HepG2 (cell line): ENCODE measurements at regions not wholly inside any gene's neighbourhood (a gene's known extent, or its start where the extent isn't known, plus 50 kb on each side); places are given as distances from the start of the nearest gene placed in this dataset.
"Not testable (repeated sequence)": the region's sequence is repeated elsewhere in the genome, so short reads cannot be mapped to it uniquely, and the experiment has no call there.

ENCODE experiments used
- ATAC-seq: fragments of 200-7000 bp; cut with Tn5 transposase; 3 replicates; pipeline ENCODE4 v1.9.1; 2020; ENCODE audit warnings: mild to moderate bottlenecking, moderate library complexity
- BruUV-seq: library from RNA; stranded (reverse); fragments of 400-500 nt; replicated peaks from 2 replicates; lab custom pipeline; 2021; lab: Mats Ljungman, UMichigan
- CTCF ChIA-PET: fragments of 300-600 bp; formaldehyde crosslinking; extraction: SDS; loops from one replicate; lab custom pipeline; 2021; ENCODE audit warnings: low total read pairs, inconsistent platforms, low intra/inter-chr PET ratio; lab: Yijun Ruan, JAX
- POLR2A ChIA-PET: fragments of 350-600 bp; sonication (Branson Sonifier 250); formaldehyde crosslinking; loops from one replicate; lab custom pipeline; 2020; ENCODE audit warnings: antibody characterized with exemption, inconsistent platforms; lab: Yijun Ruan, JAX
- DNase-seq: peaks from one replicate; pipeline ENCODE4 v3.0.0-alpha.2; 2015; ENCODE audit warnings: low spot score
- FAIRE-seq: peaks from 3 replicates; lab custom pipeline; 2011; peaks lifted over from hg19 to GRCh38; lab: Jason Lieb, UNC
- H2AFZ ChIP-seq: one replicate; pipeline ENCODE4 v1.6.1; 2011; ENCODE audit warnings: low read length, inconsistent platforms
- H3K27ac ChIP-seq: fragments of 300-600 bp; 3 replicates; pipeline ENCODE4 v1.8.0; 2011; ENCODE audit warnings: mixed run types, mild to moderate bottlenecking, mixed read lengths, low read length, inconsistent platforms; ENCODE audit not compliant: insufficient read depth; ENCODE audit errors: extremely low read length
- H3K27me3 ChIP-seq, 2 experiments: fragments of 200-600 bp in 1 of 2; 2 replicates in 1 of 2; 3 replicates in 1 of 2; pipeline versions ENCODE4 v1.6.0 to v1.8.0; 2011; ENCODE audit warnings: low read length in 2 of 2, mild to moderate bottlenecking in 2 of 2, moderate library complexity in 2 of 2, inconsistent platforms in 1 of 2; ENCODE audit not compliant: insufficient read depth in 2 of 2, control insufficient read depth in 1 of 2
- H3K36me3 ChIP-seq, 2 experiments: fragments of 200-600 bp in 1 of 2; replicated peaks in 1 of 2; 2 replicates in 1 of 2; 3 replicates in 1 of 2; pipeline versions ENCODE4 v1.5.1 to v1.8.0; 2011; ENCODE audit warnings: low read length in 2 of 2, inconsistent platforms in 1 of 2; ENCODE audit not compliant: insufficient read depth in 2 of 2, control insufficient read depth in 1 of 2
- H3K4me1 ChIP-seq: 2 replicates; pipeline ENCODE4 v1.5.1; 2012; ENCODE audit warnings: low read length, inconsistent platforms; ENCODE audit not compliant: insufficient read depth
- H3K4me2 ChIP-seq: 2 replicates; pipeline ENCODE4 v1.6.0; 2011; ENCODE audit warnings: low read depth, low read length, inconsistent platforms
- H3K4me3 ChIP-seq, 3 experiments: fragments of 200-600 bp in 1 of 3; sonication (generic), shearing (Covaris generic) in 1 of 3; replicated peaks in 1 of 3; 2 replicates each; pipeline ENCODE4 v1.5.1; 2011 to 2016; ENCODE audit warnings: low read length in 3 of 3, inconsistent platforms in 2 of 3, low read depth in 2 of 3, mild to moderate bottlenecking in 2 of 3, control low read depth in 1 of 3, mixed read lengths in 1 of 3; ENCODE audit not compliant: insufficient read depth in 1 of 3
- H3K79me2 ChIP-seq: one replicate; pipeline ENCODE4 v1.6.1; 2011; ENCODE audit warnings: low read length, inconsistent platforms; ENCODE audit not compliant: insufficient read depth
- H3K9ac ChIP-seq: 2 replicates; pipeline ENCODE4 v1.6.0; 2011; ENCODE audit warnings: mild to moderate bottlenecking, low read depth, low read length, inconsistent platforms; ENCODE audit not compliant: insufficient read depth
- H3K9me3 ChIP-seq: 2 replicates; pipeline ENCODE4 v1.5.1; 2012; ENCODE audit warnings: mild to moderate bottlenecking, low read length
- H4K20me1 ChIP-seq: 2 replicates; pipeline ENCODE4 v1.6.0; 2011; ENCODE audit warnings: inconsistent platforms, mild to moderate bottlenecking, low read length, moderate library complexity; ENCODE audit not compliant: insufficient read depth
- ATF4 ChIP-seq, 2 experiments: fragments of 450-650 bp in 1 of 2; sonication (generic) in 1 of 2; formaldehyde crosslinking; IDR thresholded peaks; 2 replicates each; pipeline versions ENCODE4 v1.5.0 to v1.8.0; 2020 to 2022; ENCODE audit warnings: mild to moderate bottlenecking in 1 of 2, missing genetic modification reagents in 1 of 2
- BCL6 ChIP-seq: IDR thresholded peaks from 2 replicates; pipeline ENCODE4 v1.6.1; 2016; ENCODE audit warnings: missing genetic modification reagents, missing compliant biosample characterization
- DNMT3B ChIP-seq: conservative IDR thresholded peaks from 2 replicates; pipeline ENCODE4 v1.6.1; 2016; ENCODE audit warnings: missing biosample characterization, control low read depth
- DPF2 ChIP-seq: sonication (generic); formaldehyde crosslinking; IDR thresholded peaks from 2 replicates; pipeline ENCODE4 v1.4.0; 2020; ENCODE audit warnings: mild to moderate bottlenecking, low read depth, missing genetic modification reagents, borderline replicate concordance
- GFI1 ChIP-seq: sonication (generic); formaldehyde crosslinking; IDR thresholded peaks from 2 replicates; pipeline ENCODE4 v1.5.0; 2020; ENCODE audit warnings: missing genetic modification reagents, mild to moderate bottlenecking, borderline replicate concordance
- IKZF4 ChIP-seq: sonication (generic); formaldehyde crosslinking; IDR thresholded peaks from 2 replicates; pipeline ENCODE4 v1.5.1; 2020; ENCODE audit warnings: borderline replicate concordance, mild to moderate bottlenecking, low read depth, missing genetic modification reagents; ENCODE audit errors: not compliant biosample characterization
- KLF9 ChIP-seq: IDR thresholded peaks from 2 replicates; pipeline ENCODE4 v1.6.1; 2016; ENCODE audit warnings: low read depth
- MTF1 ChIP-seq: sonication (generic); formaldehyde crosslinking; IDR thresholded peaks from 2 replicates; pipeline ENCODE4 v1.5.0; 2020; ENCODE audit warnings: missing genetic modification reagents
- MXD3 ChIP-seq: IDR thresholded peaks from 2 replicates; pipeline ENCODE4 v1.6.1; 2016; ENCODE audit warnings: mild to moderate bottlenecking, missing biosample characterization, missing genetic modification reagents
- ZFX ChIP-seq: sonication (generic); formaldehyde crosslinking; IDR thresholded peaks from 2 replicates; pipeline ENCODE4 v1.4.0; 2020; ENCODE audit warnings: mild to moderate bottlenecking, low read depth, missing genetic modification reagents, moderate library complexity
- ZNF432 ChIP-seq: sonication (generic); formaldehyde crosslinking; IDR thresholded peaks from 2 replicates; pipeline ENCODE4 v1.5.0; 2020; ENCODE audit warnings: missing genetic modification reagents, mild to moderate bottlenecking, borderline replicate concordance
- ZNF569 ChIP-seq: sonication (generic); formaldehyde crosslinking; IDR thresholded peaks from 2 replicates; pipeline ENCODE4 v1.5.0; 2020; ENCODE audit warnings: mild to moderate bottlenecking, missing genetic modification reagents, moderate library complexity, borderline replicate concordance
- ZNF605 ChIP-seq: sonication (generic); formaldehyde crosslinking; IDR thresholded peaks from 2 replicates; pipeline ENCODE4 v1.8.0; 2022; ENCODE audit warnings: mild to moderate bottlenecking, missing genetic modification reagents
- ZNF777 ChIP-seq: sonication (generic); formaldehyde crosslinking; IDR thresholded peaks from 2 replicates; pipeline ENCODE4 v1.4.0; 2020; ENCODE audit warnings: missing genetic modification reagents
- ZNF780A ChIP-seq: sonication (generic); formaldehyde crosslinking; IDR thresholded peaks from 2 replicates; pipeline ENCODE4 v1.8.0; 2022; ENCODE audit warnings: mild to moderate bottlenecking, missing genetic modification reagents, moderate library complexity
- ZNF816 ChIP-seq: sonication (generic); formaldehyde crosslinking; IDR thresholded peaks from 2 replicates; pipeline ENCODE4 v1.8.0; 2022; ENCODE audit warnings: missing genetic modification reagents, mild to moderate bottlenecking, borderline replicate concordance
- WGBS: methylation state at CpG from one replicate; pipeline ENCODE4 v1.1.6; 2017; ENCODE audit warnings: low lambda C conversion rate; 5-methylcytosine and 5-hydroxymethylcytosine counted together
- in situ Hi-C: cut with HindIII; loops from 2 replicates; pipeline ENCODE4 v1.10.0; 2017; ENCODE audit warnings: low pct_unique_long_range_greater_than_20kb; ENCODE audit not compliant: extremely low pct_ligation_motif_present
- intact Hi-C: fragments of 100-400 bp; cut with micrococcal nuclease; formaldehyde crosslinking; loops from one replicate; pipeline ENCODE4 v1.10.0; 2022; ENCODE audit not compliant: unreplicated experiment

GRCh38 chr9:79433703-79434102 is 138.1 kb upstream of the TLE4 start:
- H3K27ac ChIP-seq, result no peak overlapping the region
- POLR2A ChIA-PET, result no interaction called here
- intact Hi-C loops, result no loop called here
- H3K27me3 ChIP-seq, result no peaks in the 10 kb centered on the region
- no TSS peak for BruUV-seq
- H2AFZ ChIP-seq, result no peak overlapping the region
- FAIRE-seq, result no peak
- H4K20me1 ChIP-seq, result no peaks in the 10 kb centered on the region
- no peaks in the 10 kb centered on the region for H3K4me1 ChIP-seq
- no peaks in the 10 kb centered on the region for H3K36me3 ChIP-seq
- no peak for DNase-seq
- no peaks in the 10 kb centered on the region for H3K79me2 ChIP-seq
- H3K4me2 ChIP-seq, result no peak overlapping the region
- no peak overlapping the region for H3K4me3 ChIP-seq
- H3K9ac ChIP-seq, result no peak overlapping the region
- no peaks in the 10 kb centered on the region for H3K9me3 ChIP-seq
- no peak for TF ChIP-seq ZNF777 (CRISPR knock-in tag)
- no peak for TF ChIP-seq ZNF780A (CRISPR knock-in tag)
- TF ChIP-seq ZFX (CRISPR knock-in tag), result no peak
- TF ChIP-seq ZNF816 (CRISPR knock-in tag), result no peak
- TF ChIP-seq GFI1 (CRISPR knock-in tag), result no peak
- no peak for TF ChIP-seq BCL6
- TF ChIP-seq ATF4 (CRISPR knock-in tag; IDR thresholded peaks at IDR 0.05), result no peak
- TF ChIP-seq MTF1 (CRISPR knock-in tag), result no peak
- TF ChIP-seq ZNF432, result no peak
- no peak for TF ChIP-seq IKZF4
- TF ChIP-seq ZNF569 (CRISPR knock-in tag), result no peak
- no peak for TF ChIP-seq MXD3 (CRISPR knock-in tag)
- no peak for TF ChIP-seq KLF9
- no peak for TF ChIP-seq ZNF605 (CRISPR knock-in tag)
- no peak for TF ChIP-seq DNMT3B (CRISPR knock-in tag)
- TF ChIP-seq DPF2 (CRISPR knock-in tag), result no peak
- in situ Hi-C loops, result no loop called here
- ATAC-seq, result no peak
- CTCF ChIA-PET, result no interaction called here

GRCh38 chr9:79439221-79439620 is 132.5 kb upstream of the TLE4 start:
- H3K79me2 ChIP-seq, H3K4me2 ChIP-seq, H3K36me3 ChIP-seq, ATAC-seq, H3K4me3 ChIP-seq, FAIRE-seq, BruUV-seq, H2AFZ ChIP-seq, H3K27me3 ChIP-seq, H3K4me1 ChIP-seq, intact Hi-C loops, H4K20me1 ChIP-seq, H3K27ac ChIP-seq, H3K9ac ChIP-seq, CTCF ChIA-PET, DNase-seq, H3K9me3 ChIP-seq, in situ Hi-C loops, POLR2A ChIA-PET: not testable (repeated sequence)
- no CpG with 5 or more reads among the region's 19 CpGs for WGBS
